ENCODE measurements at regions not wholly inside any gene's neighbourhood (a gene's known extent, or its start where the extent isn't known, plus 50 kb on each side); places are given as distances from the start of the nearest gene placed in this dataset.

DNA sequence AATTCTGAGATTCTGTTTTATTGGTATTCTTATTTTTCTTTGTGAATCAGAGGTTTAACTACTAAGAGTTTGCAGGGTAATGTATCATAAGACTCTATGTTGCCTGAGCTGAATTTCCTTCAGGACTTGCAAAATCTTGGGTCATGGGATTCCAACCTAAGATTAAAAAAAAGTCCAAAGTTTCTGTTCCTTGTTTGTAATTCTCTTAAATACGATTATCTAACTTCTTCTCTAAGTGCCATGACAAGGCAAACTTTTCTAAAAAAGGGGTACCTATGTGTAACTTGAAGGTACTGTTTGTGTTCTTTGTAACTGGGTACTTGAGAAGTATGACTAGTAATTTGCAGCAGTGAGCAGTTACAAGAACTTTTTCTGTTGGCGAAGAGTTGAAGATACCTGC lies 181.3 kb upstream of the ZEB2 start:
- peaks cover 53 to 59% of the 10 kb centered on the region in 2 experiments for H3K4me1 ChIP-seq (ENCODE audit: control insufficient read depth in 1 of 2, insufficient read depth in 1 of 2, low read depth in 1 of 2, low read length in 1 of 2)

DNA sequence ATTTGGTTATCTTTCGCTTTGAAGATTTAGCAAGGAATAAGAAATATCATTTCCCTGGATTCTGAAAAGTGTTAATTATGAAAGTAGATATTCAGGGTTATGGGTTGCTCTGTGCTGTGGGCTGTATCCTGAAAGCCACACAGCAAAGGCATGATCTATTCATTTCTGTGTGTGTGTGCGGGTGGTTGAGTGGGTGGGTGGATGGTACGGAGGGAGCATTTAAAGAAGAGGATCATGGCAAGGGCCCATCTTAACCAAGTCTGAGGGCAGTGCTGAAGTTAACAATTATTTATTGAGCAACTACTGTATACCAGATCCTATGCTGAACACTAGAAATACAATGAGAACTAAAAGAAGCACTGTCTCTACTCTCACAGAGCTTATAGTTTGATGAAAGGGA lies 178.2 kb upstream of the ZEB2 start:
- Histone ChIP-seq H3K27me3 (no peaks in the 10 kb centered on the region), H3K4me1 (ENCODE audit: control insufficient read depth in 1 of 2, insufficient read depth in 1 of 2, low read depth in 1 of 2, low read length in 1 of 2) (peaks cover 42 to 50% of the 10 kb centered on the region in 2 experiments), H3K4me3 (ENCODE audit: low read depth in 1 of 2, low read length in 1 of 2) (no peak overlapping the region), H3K36me3 (no peaks in the 10 kb centered on the region), H3K9me3 (no peaks in the 10 kb centered on the region), H3K27ac (no peak overlapping the region)
- TF ChIP-seq, protein P1, sequence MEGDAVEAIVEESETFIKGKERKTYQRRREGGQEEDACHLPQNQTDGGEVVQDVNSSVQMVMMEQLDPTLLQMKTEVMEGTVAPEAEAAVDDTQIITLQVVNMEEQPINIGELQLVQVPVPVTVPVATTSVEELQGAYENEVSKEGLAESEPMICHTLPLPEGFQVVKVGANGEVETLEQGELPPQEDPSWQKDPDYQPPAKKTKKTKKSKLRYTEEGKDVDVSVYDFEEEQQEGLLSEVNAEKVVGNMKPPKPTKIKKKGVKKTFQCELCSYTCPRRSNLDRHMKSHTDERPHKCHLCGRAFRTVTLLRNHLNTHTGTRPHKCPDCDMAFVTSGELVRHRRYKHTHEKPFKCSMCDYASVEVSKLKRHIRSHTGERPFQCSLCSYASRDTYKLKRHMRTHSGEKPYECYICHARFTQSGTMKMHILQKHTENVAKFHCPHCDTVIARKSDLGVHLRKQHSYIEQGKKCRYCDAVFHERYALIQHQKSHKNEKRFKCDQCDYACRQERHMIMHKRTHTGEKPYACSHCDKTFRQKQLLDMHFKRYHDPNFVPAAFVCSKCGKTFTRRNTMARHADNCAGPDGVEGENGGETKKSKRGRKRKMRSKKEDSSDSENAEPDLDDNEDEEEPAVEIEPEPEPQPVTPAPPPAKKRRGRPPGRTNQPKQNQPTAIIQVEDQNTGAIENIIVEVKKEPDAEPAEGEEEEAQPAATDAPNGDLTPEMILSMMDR (IDR thresholded peaks at IDR 0.05), result no peak

More for the DNA sequence above, 181.3 kb upstream of the ZEB2 start:
- no peaks in the 10 kb centered on the region for H3K36me3 ChIP-seq
- H3K4me3 ChIP-seq (ENCODE audit: low read depth in 1 of 2, low read length in 1 of 2), result peak overlapping the region in 1 of 2 experiments; percentile 33
- H3K27me3 ChIP-seq, result no peaks in the 10 kb centered on the region
- peak overlapping the region; percentile 98 for H3K27ac ChIP-seq
- TF ChIP-seq, protein P1 (IDR thresholded peaks at IDR 0.05), result no peak
- H3K9me3 ChIP-seq, result no peaks in the 10 kb centered on the region

DNA sequence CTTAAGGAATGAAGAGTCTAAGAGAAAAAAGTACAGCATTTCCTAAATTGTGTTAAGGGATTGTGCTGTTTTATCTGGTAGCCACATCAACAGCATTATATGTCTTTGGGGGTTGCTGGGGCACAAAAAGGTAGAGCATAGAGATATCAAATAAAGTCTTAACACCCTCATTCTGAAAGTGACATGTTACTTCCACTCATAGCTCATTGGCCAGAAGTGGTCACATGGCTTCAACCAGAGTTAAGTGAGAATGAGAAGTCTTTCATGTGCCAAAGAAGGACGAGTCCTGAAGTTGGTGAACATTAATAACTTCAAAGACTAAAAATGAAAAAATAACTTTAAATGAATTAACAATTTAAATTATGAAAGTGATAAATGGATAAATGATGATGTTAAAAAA lies 175.7 kb upstream of the ZEB2 start:
- Histone ChIP-seq H3K4me3 (ENCODE audit: low read depth in 1 of 2, low read length in 1 of 2) (no peak overlapping the region), H3K27me3 (no peaks in the 10 kb centered on the region), H3K4me1 (ENCODE audit: control insufficient read depth in 1 of 2, insufficient read depth in 1 of 2, low read depth in 1 of 2, low read length in 1 of 2) (peaks cover 36 to 46% of the 10 kb centered on the region in 2 experiments), H3K27ac (no peak overlapping the region), H3K9me3 (no peaks in the 10 kb centered on the region), H3K36me3 (no peaks in the 10 kb centered on the region)
- TF ChIP-seq, protein P1 (IDR thresholded peaks at IDR 0.05), result no peak

DNA sequence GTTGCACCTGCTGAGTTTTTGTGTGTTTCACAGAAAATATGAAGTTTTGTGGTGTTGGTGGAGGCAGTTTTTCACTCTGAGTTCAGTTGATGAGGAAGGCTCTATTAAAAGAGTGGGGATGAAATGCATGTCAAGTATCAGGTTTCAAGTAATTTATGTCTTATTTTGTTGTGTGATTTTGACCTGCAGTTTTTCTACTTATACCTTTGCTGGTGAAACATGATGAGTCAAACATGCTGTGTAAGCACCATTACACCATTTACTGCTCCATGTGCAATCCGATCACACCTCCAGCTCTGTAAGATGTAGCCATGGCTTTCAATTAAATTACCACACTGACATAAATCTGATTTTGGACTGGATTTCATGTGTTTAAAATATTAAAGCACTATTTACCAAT lies 174.5 kb upstream of the ZEB2 start:
- TF ChIP-seq, protein P1 (IDR thresholded peaks at IDR 0.05), result no peak
- no peak overlapping the region for H3K4me3 ChIP-seq (ENCODE audit: low read depth in 1 of 2, low read length in 1 of 2)
- no peaks in the 10 kb centered on the region for H3K9me3 ChIP-seq
- H3K4me1 ChIP-seq (ENCODE audit: control insufficient read depth in 1 of 2, insufficient read depth in 1 of 2, low read depth in 1 of 2, low read length in 1 of 2), result peaks cover 34 to 40% of the 10 kb centered on the region in 2 experiments
- no peaks in the 10 kb centered on the region for H3K27me3 ChIP-seq
- H3K27ac ChIP-seq, result peak overlapping the region; percentile 56
- no peaks in the 10 kb centered on the region for H3K36me3 ChIP-seq

DNA sequence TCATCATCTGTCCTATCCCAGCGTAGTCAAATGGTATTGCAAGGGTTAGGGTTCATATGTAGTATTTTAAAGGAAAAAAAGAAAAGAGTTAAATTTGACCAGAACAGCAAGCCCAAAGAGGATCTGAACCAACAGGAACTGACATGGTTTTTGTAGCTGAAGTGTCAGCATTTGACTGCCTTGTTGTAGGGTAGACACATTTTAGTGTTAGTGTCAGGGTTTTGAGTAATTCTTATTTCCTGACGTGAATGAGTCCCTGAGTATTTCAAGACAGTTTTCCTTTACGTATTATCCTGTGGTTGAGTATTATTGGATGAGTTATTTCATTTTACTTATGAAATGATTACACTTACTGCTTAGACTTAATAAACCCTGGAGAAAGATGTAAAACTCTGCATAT lies 173.3 kb upstream of the ZEB2 start:
- no peaks in the 10 kb centered on the region for H3K9me3 ChIP-seq
- no peaks in the 10 kb centered on the region for H3K36me3 ChIP-seq
- H3K4me1 ChIP-seq (ENCODE audit: control insufficient read depth in 1 of 2, insufficient read depth in 1 of 2, low read depth in 1 of 2, low read length in 1 of 2), result peaks cover 34 to 40% of the 10 kb centered on the region in 2 experiments
- no peak overlapping the region for H3K4me3 ChIP-seq (ENCODE audit: low read depth in 1 of 2, low read length in 1 of 2)
- no peaks in the 10 kb centered on the region for H3K27me3 ChIP-seq
- TF ChIP-seq, protein P1 (IDR thresholded peaks at IDR 0.05), result no peak
- peak overlapping the region; percentile 56 for H3K27ac ChIP-seq

DNA sequence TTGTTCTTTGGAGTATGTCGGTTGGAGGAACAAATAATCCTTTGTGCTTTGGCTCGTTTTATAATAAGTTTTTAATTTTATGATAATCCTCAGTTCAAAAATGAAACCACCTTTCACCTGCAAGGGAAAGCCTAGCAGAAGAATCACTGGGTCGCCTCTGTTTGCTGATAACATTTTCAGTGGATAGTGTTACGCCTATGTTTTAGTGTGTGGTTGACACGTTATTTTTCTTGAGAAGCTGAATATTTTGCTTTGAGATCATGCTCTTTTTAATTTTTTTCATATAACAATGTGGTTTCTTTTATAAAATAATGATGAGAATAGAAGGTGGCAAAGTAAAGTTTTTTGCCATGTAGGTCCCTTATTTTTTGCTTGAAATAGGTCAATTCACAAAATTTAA lies 172.7 kb upstream of the ZEB2 start:
- H3K4me1 ChIP-seq (ENCODE audit: control insufficient read depth in 1 of 2, insufficient read depth in 1 of 2, low read depth in 1 of 2, low read length in 1 of 2), result peaks cover 34 to 43% of the 10 kb centered on the region in 2 experiments
- TF ChIP-seq, protein P1 (IDR thresholded peaks at IDR 0.05), result no peak
- H3K9me3 ChIP-seq, result no peaks in the 10 kb centered on the region
- H3K4me3 ChIP-seq (ENCODE audit: low read depth in 1 of 2, low read length in 1 of 2), result no peak overlapping the region
- H3K36me3 ChIP-seq, result no peaks in the 10 kb centered on the region
- no peaks in the 10 kb centered on the region for H3K27me3 ChIP-seq
- H3K27ac ChIP-seq, result peak overlapping the region; percentile 56

Data from neutrophil (primary cell).